HEK293T (cell line): ENCODE measurements at regions not wholly inside any gene's neighbourhood (a gene's known extent, or its start where the extent isn't known, plus 50 kb on each side); places are given as distances from the start of the nearest gene placed in this dataset.
"Not testable (repeated sequence)": the region's sequence is repeated elsewhere in the genome, so short reads cannot be mapped to it uniquely, and the experiment has no call there.

Experiments
- CTCF ChIA-PET: fragments of 350-600 bp; formaldehyde crosslinking; extraction: SDS; loops from one replicate; lab custom pipeline; 2021; ENCODE audit warnings: antibody characterized with exemption, inconsistent platforms; lab: Yijun Ruan, JAX
- POLR2A ChIA-PET: fragments of 350-600 bp; formaldehyde crosslinking; extraction: SDS; loops from one replicate; lab custom pipeline; 2020; ENCODE audit warnings: antibody characterized with exemption, inconsistent platforms; lab: Yijun Ruan, JAX
- DNase-seq: peaks from one replicate; pipeline ENCODE4 v3.0.0; 2012; ENCODE audit warnings: mixed read lengths; ENCODE audit errors: extremely low spot score
- ARNT ChIP-seq: fragments of 450-650 bp; IDR thresholded peaks from 2 replicates; pipeline ENCODE4 v1.6.1; 2017; ENCODE audit warnings: mild to moderate bottlenecking
- BHLHE40 ChIP-seq: fragments of 450-650 bp; IDR thresholded peaks from 2 replicates; pipeline ENCODE4 v1.6.1; 2016; ENCODE audit warnings: mild to moderate bottlenecking, moderate library complexity, borderline replicate concordance
- CTBP1 ChIP-seq: fragments of 450-650 bp; IDR thresholded peaks from 2 replicates; pipeline ENCODE4 v1.6.1; 2016; ENCODE audit warnings: borderline replicate concordance
- ELF4 ChIP-seq: fragments of 450-650 bp; IDR thresholded peaks from 2 replicates; pipeline ENCODE4 v1.6.1; 2017; ENCODE audit warnings: antibody characterized with exemption
- FOXA1 ChIP-seq: fragments of 450-650 bp; IDR thresholded peaks from 2 replicates; pipeline ENCODE4 v1.6.1; 2016; ENCODE audit warnings: mild to moderate bottlenecking
- FOXK2 ChIP-seq: fragments of 450-650 bp; IDR thresholded peaks from 2 replicates; pipeline ENCODE4 v1.6.1; 2016; ENCODE audit warnings: mild to moderate bottlenecking
- FOXM1 ChIP-seq: fragments of 450-650 bp; IDR thresholded peaks from 2 replicates; pipeline ENCODE4 v1.6.1; 2017; ENCODE audit warnings: mild to moderate bottlenecking, borderline replicate concordance
- HDGF ChIP-seq: fragments of 450-650 bp; IDR thresholded peaks from 2 replicates; pipeline ENCODE4 v1.6.1; 2017; ENCODE audit warnings: antibody characterized with exemption, borderline replicate concordance
- L3MBTL2 ChIP-seq: fragments of 450-650 bp; conservative IDR thresholded peaks from 2 replicates; pipeline ENCODE4 v1.6.1; 2016; ENCODE audit warnings: mild to moderate bottlenecking
- LEF1 ChIP-seq: fragments of 450-650 bp; IDR thresholded peaks from 2 replicates; pipeline ENCODE4 v1.6.1; 2017; ENCODE audit warnings: mild to moderate bottlenecking, borderline replicate concordance
- NFRKB ChIP-seq: fragments of 450-650 bp; IDR thresholded peaks from 2 replicates; pipeline ENCODE4 v1.6.1; 2016; ENCODE audit warnings: mild to moderate bottlenecking, moderate library complexity
- SP1 ChIP-seq: fragments of 450-650 bp; IDR thresholded peaks from 2 replicates; pipeline ENCODE4 v1.6.1; 2017
- SUZ12 ChIP-seq: fragments of 450-650 bp; IDR thresholded peaks from 2 replicates; pipeline ENCODE4 v1.6.1; 2016; ENCODE audit warnings: mild to moderate bottlenecking
- TARDBP ChIP-seq: fragments of 450-650 bp; IDR thresholded peaks from 2 replicates; pipeline ENCODE4 v1.6.1; 2016
- ZNF384 ChIP-seq: fragments of 450-650 bp; IDR thresholded peaks from 2 replicates; pipeline ENCODE4 v1.6.1; 2016
- TF ChIP-seq, protein P1 (sequence below): fragments of 450-650 bp; IDR thresholded peaks from 2 replicates; pipeline ENCODE4 v1.6.1; 2016

DNA sequence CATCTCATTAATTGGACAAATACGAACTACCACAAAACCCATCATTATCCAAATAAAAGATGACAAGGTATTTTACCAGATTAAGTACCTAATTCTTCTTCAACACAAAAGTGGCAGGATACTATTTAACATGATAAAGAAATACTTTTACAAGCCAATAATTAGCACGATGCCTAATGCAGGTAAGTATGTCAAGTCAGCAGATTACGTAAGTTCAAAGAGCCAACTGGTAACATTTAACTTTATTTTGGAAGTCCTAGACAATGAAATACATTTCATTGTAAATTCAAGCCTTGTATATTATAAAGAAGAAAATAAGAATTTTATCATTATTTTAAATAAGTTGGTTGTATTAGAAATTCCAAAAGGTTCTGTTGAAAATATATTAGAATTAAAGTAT is 535.3 kb upstream of the SOX9 start:
- ChIA-PET POLR2A (no interaction called here), CTCF (no interaction called here)
- TF ChIP-seq BHLHE40, result no peak
- DNase-seq, result no peak

DNA sequence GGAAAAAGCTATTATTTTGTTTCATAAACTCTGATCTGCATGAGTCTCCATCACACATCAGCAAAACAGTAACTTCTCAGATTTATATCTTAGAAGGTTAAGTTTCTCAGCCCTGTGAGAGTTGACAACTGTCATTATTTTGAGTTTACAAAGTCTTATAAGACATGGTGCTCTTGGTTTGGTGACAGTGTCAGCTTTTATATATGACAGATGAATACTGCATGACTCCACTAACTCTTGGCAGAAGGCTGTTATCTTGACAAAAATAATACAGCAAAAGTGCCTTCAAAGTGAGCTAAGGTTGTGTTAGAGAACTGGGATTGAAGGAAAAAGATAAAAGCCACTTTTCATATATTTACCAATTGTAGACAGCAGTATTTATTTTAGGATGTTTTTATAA is 528.4 kb upstream of the SOX9 start:
- TF ChIP-seq ARNT, result no peak
- TF ChIP-seq, protein P1, sequence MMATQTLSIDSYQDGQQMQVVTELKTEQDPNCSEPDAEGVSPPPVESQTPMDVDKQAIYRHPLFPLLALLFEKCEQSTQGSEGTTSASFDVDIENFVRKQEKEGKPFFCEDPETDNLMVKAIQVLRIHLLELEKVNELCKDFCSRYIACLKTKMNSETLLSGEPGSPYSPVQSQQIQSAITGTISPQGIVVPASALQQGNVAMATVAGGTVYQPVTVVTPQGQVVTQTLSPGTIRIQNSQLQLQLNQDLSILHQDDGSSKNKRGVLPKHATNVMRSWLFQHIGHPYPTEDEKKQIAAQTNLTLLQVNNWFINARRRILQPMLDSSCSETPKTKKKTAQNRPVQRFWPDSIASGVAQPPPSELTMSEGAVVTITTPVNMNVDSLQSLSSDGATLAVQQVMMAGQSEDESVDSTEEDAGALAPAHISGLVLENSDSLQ, result no peak
- no peak for TF ChIP-seq FOXA1
- ChIA-PET POLR2A (no interaction called here), CTCF (interaction anchor here (0.8 kb wide), 1 partner anchor 10 kb away, joined by 3 read pairs; no protein-coding TSS in a partner anchor)
- no peak for DNase-seq

DNA sequence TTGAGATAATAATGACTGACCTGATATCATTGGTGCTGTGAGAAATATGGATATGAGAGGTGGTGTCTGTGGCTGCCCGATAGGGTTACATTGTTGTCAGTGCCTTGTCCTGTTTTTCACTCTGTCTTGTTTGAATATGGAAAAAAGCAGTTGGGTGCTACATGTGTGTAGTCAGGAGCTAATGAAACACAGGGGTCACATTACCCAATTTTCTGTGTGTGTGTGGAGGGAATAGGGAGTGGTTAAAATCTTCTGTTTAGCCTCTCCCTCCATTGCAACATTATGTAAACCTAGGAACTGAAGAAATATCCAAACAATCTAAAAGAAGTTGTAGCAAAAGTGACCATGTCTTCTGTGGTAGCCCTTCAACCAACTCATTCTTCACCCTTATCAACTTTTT is 527.7 kb upstream of the SOX9 start:
- ChIA-PET POLR2A (no interaction called here), CTCF (interaction anchor here (0.6 kb wide), 1 partner anchor 106 kb away, joined by 3 read pairs; no protein-coding TSS in a partner anchor)
- TF ChIP-seq FOXM1, result no peak
- TF ChIP-seq NFRKB, result no peak
- DNase-seq, result no peak

DNA sequence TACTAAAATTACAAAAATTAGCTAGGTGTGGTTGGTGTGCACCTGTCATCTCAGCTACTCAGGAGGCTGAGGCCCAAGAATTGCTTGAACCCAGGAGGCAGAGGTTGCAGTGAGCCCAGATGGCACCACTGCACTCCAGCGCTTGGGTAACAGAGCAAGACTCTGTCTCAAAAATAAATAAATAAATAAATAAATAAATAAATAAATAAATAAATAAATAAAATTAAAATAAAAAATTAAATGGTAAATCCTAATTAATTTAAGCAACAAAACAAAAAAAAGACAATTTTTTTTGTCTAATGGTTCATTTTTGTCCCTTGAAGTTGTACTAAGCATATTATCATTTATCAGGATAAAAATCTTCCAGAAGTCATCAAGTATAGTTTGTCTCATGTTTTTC is 521.2 kb upstream of the SOX9 start:
- CTCF ChIA-PET, DNase-seq, POLR2A ChIA-PET: not testable (repeated sequence)

DNA sequence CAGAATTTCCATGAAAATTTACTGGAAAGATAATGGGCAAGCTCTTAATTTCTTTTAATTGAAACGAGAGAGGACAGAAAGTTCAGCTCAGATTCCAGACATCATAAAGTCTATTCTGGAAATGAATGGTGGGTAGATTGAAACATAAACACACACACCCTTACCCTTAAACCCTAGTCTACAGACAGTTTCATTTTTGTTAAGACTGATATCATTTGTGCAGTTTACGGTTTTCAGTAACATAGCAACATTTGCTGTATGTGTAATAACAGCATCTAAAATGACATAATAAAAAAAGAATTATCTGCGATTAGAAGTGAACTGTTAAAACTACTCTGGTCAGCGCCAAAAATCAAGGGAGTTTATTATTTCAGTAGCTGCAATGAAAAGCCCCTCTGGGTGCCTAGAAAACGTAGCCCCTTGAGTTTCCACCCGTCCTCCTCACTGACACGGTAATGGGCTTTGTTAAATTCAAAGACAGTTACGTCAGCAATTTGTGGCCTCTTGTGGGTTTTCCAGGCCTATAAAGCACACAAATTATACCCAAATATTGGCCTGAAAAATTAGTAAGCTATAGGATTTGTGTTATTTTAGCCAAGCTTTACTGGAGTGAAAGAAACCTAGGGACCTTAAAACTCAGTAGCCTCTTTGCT is 520.6 kb upstream of the SOX9 start:
- POLR2A ChIA-PET, result no interaction called here
- CTCF ChIA-PET, result no interaction called here
- no peak for TF ChIP-seq FOXK2
- no peak for TF ChIP-seq SP1
- no peak for TF ChIP-seq FOXM1
- TF ChIP-seq, protein P1, result no peak
- TF ChIP-seq FOXA1, result no peak
- TF ChIP-seq SUZ12, result no peak
- TF ChIP-seq ZNF384, result no peak
- no peak for TF ChIP-seq TARDBP
- no peak for TF ChIP-seq BHLHE40
- TF ChIP-seq ELF4, result no peak
- no peak for TF ChIP-seq ARNT
- TF ChIP-seq LEF1, result no peak
- no peak for TF ChIP-seq L3MBTL2
- TF ChIP-seq NFRKB, result no peak
- no peak for TF ChIP-seq HDGF
- TF ChIP-seq CTBP1, result no peak
- peak; percentile 13 for DNase-seq

DNA sequence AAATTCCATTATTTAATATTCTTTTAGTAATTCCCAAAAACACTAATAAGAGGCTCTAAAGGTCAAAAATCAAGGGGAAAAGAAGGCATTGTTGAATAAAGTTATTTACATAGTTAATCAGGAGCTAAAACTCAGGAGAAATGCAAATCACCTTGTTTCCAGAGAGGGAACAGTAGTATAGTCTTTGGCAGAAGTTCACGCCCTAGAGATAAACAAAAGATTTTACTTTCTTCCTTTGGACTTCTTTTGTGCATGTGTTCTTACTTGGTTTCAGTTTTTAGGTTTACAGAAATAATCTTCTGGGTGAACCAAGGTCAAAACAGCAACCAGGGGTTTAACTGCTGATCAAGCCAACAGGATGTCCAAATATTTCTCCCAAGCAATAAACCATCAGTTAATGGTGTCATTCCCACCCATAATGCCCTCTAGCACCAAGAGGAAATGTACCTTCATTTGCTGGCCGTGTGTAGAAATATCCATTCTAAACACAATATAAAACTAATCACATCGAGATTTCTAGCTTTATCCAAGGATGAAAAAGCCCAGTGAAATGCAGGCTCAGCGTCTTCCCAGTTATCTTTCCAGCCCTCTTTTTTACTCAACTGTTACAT is 518.8 kb upstream of the SOX9 start:
- ChIA-PET CTCF (interaction anchor here (0.9 kb wide), 1 partner anchor 10 kb away, joined by 3 read pairs; no protein-coding TSS in a partner anchor), POLR2A (no interaction called here)
- no peak for TF ChIP-seq BHLHE40
- TF ChIP-seq HDGF, result no peak
- TF ChIP-seq SP1, result no peak
- TF ChIP-seq FOXK2, result no peak
- no peak for TF ChIP-seq ARNT
- no peak for TF ChIP-seq FOXM1
- no peak for TF ChIP-seq CTBP1
- TF ChIP-seq ELF4, result no peak
- TF ChIP-seq NFRKB, result no peak
- no peak for TF ChIP-seq L3MBTL2
- TF ChIP-seq LEF1, result no peak
- no peak for TF ChIP-seq FOXA1
- TF ChIP-seq, protein P1, result no peak
- no peak for TF ChIP-seq SUZ12
- no peak for TF ChIP-seq TARDBP
- no peak for TF ChIP-seq ZNF384

DNA sequence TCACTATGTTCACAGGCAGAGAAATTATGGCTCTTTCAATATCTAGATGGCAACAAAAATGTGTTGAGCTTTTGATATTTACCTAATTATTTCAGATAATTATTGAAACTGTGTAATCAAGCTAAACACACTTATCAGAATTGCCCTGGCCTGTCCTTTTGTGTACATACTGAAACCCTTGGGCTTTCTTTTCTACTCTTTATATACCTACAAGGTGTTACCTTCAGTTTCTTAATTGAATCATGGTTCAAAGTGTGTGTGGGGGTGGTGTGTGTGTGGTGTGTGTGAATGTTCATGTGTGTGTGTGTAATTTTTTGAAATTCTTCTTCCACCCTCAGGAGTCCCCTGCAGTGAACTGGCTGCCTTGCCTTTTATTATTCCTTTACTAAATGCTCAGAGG is 506.8 kb upstream of the SOX9 start:
- POLR2A ChIA-PET, result no interaction called here
- TF ChIP-seq FOXK2 (no peak), LEF1 (no peak), SP1 (no peak), ARNT (no peak), BHLHE40 (no peak), TARDBP (no peak), FOXA1 (no peak), NFRKB (no peak), ZNF384 (no peak), SUZ12 (no peak)
- TF ChIP-seq, protein P1, result no peak
- DNase-seq, result no peak
- CTCF ChIA-PET, result no interaction called here

More for the DNA sequence above, 518.8 kb upstream of the SOX9 start:
- no peak for DNase-seq
